GM23338 (cell line): ENCODE measurements at regions not wholly inside any gene's neighbourhood (a gene's known extent, or its start where the extent isn't known, plus 50 kb on each side); places are given as distances from the start of the nearest gene placed in this dataset.

Experiments used
- ATAC-seq: fragments of 200-7000 bp; cut with Tn5 transposase; 3 replicates; pipeline ENCODE4 v1.9.1; 2020
- DNase-seq: peaks from one replicate; pipeline ENCODE4 v3.0.0-alpha.2; 2015; ENCODE audit warnings: low spot score
- H2AFZ ChIP-seq: fragments of 200-600 bp; sonication (generic); 2 replicates; pipeline ENCODE4 v1.8.0; 2016; ENCODE audit warnings: antibody characterized with exemption, mild to moderate bottlenecking, moderate library complexity
- H3F3A ChIP-seq: fragments of 200-600 bp; sonication (generic); replicated peaks from 2 replicates; pipeline ENCODE4 v1.8.0; 2017; ENCODE audit warnings: antibody characterized with exemption, mixed run types, low read depth
- H3K27ac ChIP-seq: fragments of 200-600 bp; sonication (generic); 2 replicates; pipeline ENCODE4 v1.6.1; 2016; ENCODE audit warnings: low read depth
- H3K27me3 ChIP-seq: fragments of 200-600 bp; sonication (generic); 2 replicates; pipeline ENCODE4 v1.8.0; 2016; ENCODE audit warnings: mild to moderate bottlenecking, mixed run types, moderate library complexity; ENCODE audit not compliant: insufficient read depth
- H3K36me3 ChIP-seq: fragments of 200-600 bp; sonication (generic); 2 replicates; pipeline ENCODE4 v1.8.0; 2016; ENCODE audit warnings: mild to moderate bottlenecking; ENCODE audit not compliant: insufficient read depth
- H3K4me1 ChIP-seq: fragments of 200-600 bp; sonication (generic); 2 replicates; pipeline ENCODE4 v1.8.0; 2016; ENCODE audit warnings: mild to moderate bottlenecking, moderate library complexity; ENCODE audit not compliant: insufficient read depth
- H3K4me2 ChIP-seq: fragments of 200-600 bp; sonication (generic); 2 replicates; pipeline ENCODE4 v1.7.1; 2017; ENCODE audit warnings: mixed run types
- H3K4me3 ChIP-seq: fragments of 200-600 bp; sonication (generic); 2 replicates; pipeline ENCODE4 v1.6.1; 2016; ENCODE audit warnings: mixed run types
- H3K79me2 ChIP-seq: fragments of 200-600 bp; sonication (generic); replicated peaks from 2 replicates; pipeline ENCODE4 v1.8.0; 2017; ENCODE audit warnings: mild to moderate bottlenecking; ENCODE audit not compliant: insufficient read depth
- H3K9me2 ChIP-seq: fragments of 200-600 bp; sonication (generic); 2 replicates; pipeline ENCODE4 v1.8.0; 2017; ENCODE audit not compliant: insufficient read depth
- H4K20me1 ChIP-seq: fragments of 200-600 bp; sonication (generic); replicated peaks from 2 replicates; pipeline ENCODE4 v1.8.0; 2017; ENCODE audit warnings: mild to moderate bottlenecking; ENCODE audit not compliant: insufficient read depth
- H3K27ac Mint-ChIP-seq: 2 replicates; pipeline ENCODE4 v1.8.0; 2020; ENCODE audit warnings: inconsistent platforms, mild to moderate bottlenecking, moderate library complexity, mixed read lengths
- H3K27me3 Mint-ChIP-seq: 3 replicates; pipeline ENCODE4 v1.8.0; 2022; ENCODE audit warnings: low read depth, mild to moderate bottlenecking, moderate library complexity, mixed read lengths, inconsistent platforms; ENCODE audit not compliant: insufficient read depth, poor library complexity
- H3K36me3 Mint-ChIP-seq: 3 replicates; pipeline ENCODE4 v1.8.0; 2021; ENCODE audit warnings: low read depth, mild to moderate bottlenecking, inconsistent platforms, moderate library complexity, mixed read lengths
- H3K4me1 Mint-ChIP-seq: 3 replicates; pipeline ENCODE4 v1.8.0; 2020; ENCODE audit warnings: mild to moderate bottlenecking, inconsistent platforms, mixed read lengths
- H3K4me3 Mint-ChIP-seq: 3 replicates; pipeline ENCODE4 v1.8.0; 2021; ENCODE audit warnings: moderate library complexity, mild to moderate bottlenecking, inconsistent platforms, mixed read lengths
- H3K9me3 Mint-ChIP-seq: 3 replicates; pipeline ENCODE4 v1.8.0; 2020; ENCODE audit warnings: moderate library complexity, mild to moderate bottlenecking, inconsistent platforms, mixed read lengths
- CTCF ChIP-seq, 2 experiments: fragments of 200-600 bp in 1 of 2; sonication (generic) in 1 of 2; conservative IDR thresholded peaks; 2 replicates each; pipeline versions ENCODE4 v1.5.1 to v1.6.1; 2016 to 2017; ENCODE audit warnings: antibody characterized with exemption in 2 of 2, low read depth in 2 of 2, mild to moderate bottlenecking in 2 of 2, moderate library complexity in 1 of 2
- ETS1 ChIP-seq: IDR thresholded peaks from 2 replicates; pipeline ENCODE4 v1.6.1; 2016; ENCODE audit warnings: antibody characterized with exemption
- EZH2phosphoT487 ChIP-seq: fragments of 200-600 bp; sonication (generic); IDR thresholded peaks from one replicate; pipeline ENCODE4 v1.8.1; 2018; ENCODE audit warnings: antibody characterized with exemption; ENCODE audit not compliant: unreplicated experiment
- JUNB ChIP-seq: IDR thresholded peaks from one replicate; pipeline ENCODE4 v1.6.1; 2016; ENCODE audit warnings: antibody characterized with exemption; ENCODE audit not compliant: unreplicated experiment
- NANOG ChIP-seq: IDR thresholded peaks from 2 replicates; pipeline ENCODE4 v1.6.1; 2016; ENCODE audit warnings: antibody characterized with exemption, borderline replicate concordance
- POLR2AphosphoS5 ChIP-seq: IDR thresholded peaks from 2 replicates; pipeline ENCODE4 v1.6.1; 2016; ENCODE audit warnings: antibody characterized with exemption, low read depth
- REST ChIP-seq: IDR thresholded peaks from one replicate; pipeline ENCODE4 v1.6.1; 2018; ENCODE audit warnings: antibody characterized with exemption; ENCODE audit not compliant: unreplicated experiment
- ZNF114 ChIP-seq: fragments of 250-450 bp; sonication (Bioruptor Pico); IDR thresholded peaks from 2 replicates; pipeline ENCODE4 v1.5.0; 2020; ENCODE audit warnings: mild to moderate bottlenecking, moderate library complexity
- ZNF331 ChIP-seq: fragments of 250-450 bp; sonication (Bioruptor Pico); IDR thresholded peaks from 2 replicates; pipeline ENCODE4 v1.5.0; 2020; ENCODE audit warnings: low read depth, mild to moderate bottlenecking, moderate library complexity

- Histone ChIP-seq H3K79me2 (no peaks in the 10 kb centered on the region), H3K27ac (no peak overlapping the region), H3F3A (no peaks in the 10 kb centered on the region), H3K9me2 (peaks cover 9% of the 10 kb centered on the region; the same call in 1 of the 2 replicates), H3K36me3 (no peaks in the 10 kb centered on the region), H3K4me2 (no peak overlapping the region), H2AFZ (peak overlapping the region; percentile 15), H3K4me3 (no peak overlapping the region), H4K20me1 (no peaks in the 10 kb centered on the region), H3K4me1 (no peaks in the 10 kb centered on the region), H3K27me3 (no peaks in the 10 kb centered on the region)
- Mint-ChIP-seq H3K27me3 (no peaks in the 10 kb centered on the region), H3K4me3 (no peak overlapping the region), H3K36me3 (no peaks in the 10 kb centered on the region), H3K9me3 (no peaks in the 10 kb centered on the region), H3K4me1 (peaks cover 5% of the 10 kb centered on the region; the same call in 2 of the 3 replicates), H3K27ac (no peak overlapping the region)
- TF ChIP-seq ETS1 (no peak), POLR2AphosphoS5 (no peak), EZH2phosphoT487 (no peak), REST (no peak), NANOG (no peak), JUNB (no peak), ZNF114 (CRISPR knock-in tag) (no peak), CTCF (conservative IDR thresholded peaks at IDR 0.05; ENCODE audit: low read depth in 2 of 2) (no peak), ZNF331 (CRISPR knock-in tag) (no peak)
- peak; percentile 41 for DNase-seq
- peak; percentile 79 for ATAC-seq
These were observed 113.0 kb downstream of the SEC23IP start for GRCh38 chr10:120005207-120006201.
